IMR-90 (cell line): ENCODE measurements at regions not wholly inside any gene's neighbourhood (a gene's known extent, or its start where the extent isn't known, plus 50 kb on each side); places are given as distances from the start of the nearest gene placed in this dataset.

ENCODE experiments used
- ATAC-seq: fragments of 200-7000 bp; cut with Tn5 transposase; 2 replicates; pipeline ENCODE4 v1.9.1; 2020; ENCODE audit warnings: low read depth, mild to moderate bottlenecking, moderate library complexity
- BruUV-seq: library from RNA; stranded (reverse); fragments of 400-500 nt; replicated peaks from 2 replicates; lab custom pipeline; 2021; lab: Mats Ljungman, UMichigan
- CTCF ChIA-PET: fragments of 300-600 bp; formaldehyde crosslinking; extraction: SDS; loops from one replicate; lab custom pipeline; 2021; ENCODE audit warnings: antibody characterized with exemption; lab: Yijun Ruan, JAX
- POLR2A ChIA-PET: fragments of 300-600 bp; sonication (Branson Sonifier 250); formaldehyde crosslinking; loops from one replicate; lab custom pipeline; 2022; ENCODE audit warnings: antibody characterized with exemption; ENCODE audit not compliant: unreplicated experiment; lab: Charles Lee
- DNase-seq: peaks from one replicate; pipeline ENCODE4 v3.0.0; 2013
- H2AFZ ChIP-seq: replicated peaks from 2 replicates; pipeline ENCODE3; 2013; ENCODE audit warnings: low read length, mild to moderate bottlenecking; ENCODE audit not compliant: poor library complexity
- H2AK5ac ChIP-seq: 2 replicates; pipeline ENCODE4 v1.6.1; 2013; ENCODE audit warnings: low read depth, low read length, inconsistent platforms
- H2AK9ac ChIP-seq: replicated peaks from 2 replicates; pipeline ENCODE3; 2013; ENCODE audit warnings: mild to moderate bottlenecking, low read depth, low read length, moderate library complexity; ENCODE audit not compliant: poor library complexity
- H2BK120ac ChIP-seq: 2 replicates; pipeline ENCODE4 v1.6.1; 2013; ENCODE audit warnings: low read depth, low read length, inconsistent platforms
- H2BK15ac ChIP-seq: 3 replicates; pipeline ENCODE4 v1.6.1; 2013; ENCODE audit warnings: low read depth, low read length, inconsistent platforms
- H2BK20ac ChIP-seq: 2 replicates; pipeline ENCODE4 v1.6.1; 2013; ENCODE audit warnings: low read depth, mild to moderate bottlenecking, inconsistent platforms, low read length, moderate library complexity
- H2BK5ac ChIP-seq: 2 replicates; pipeline ENCODE4 v1.6.1; 2013; ENCODE audit warnings: mild to moderate bottlenecking, low read depth, low read length, inconsistent platforms; ENCODE audit not compliant: poor library complexity, severe bottlenecking
- H3K14ac ChIP-seq: replicated peaks from 2 replicates; pipeline ENCODE4 v1.6.1; 2013; ENCODE audit warnings: low read depth, low read length, inconsistent platforms
- H3K18ac ChIP-seq: 2 replicates; pipeline ENCODE4 v1.6.1; 2013; ENCODE audit warnings: low read depth, low read length, control low read depth
- H3K23ac ChIP-seq: 2 replicates; pipeline ENCODE4 v1.6.1; 2013; ENCODE audit warnings: low read depth, low read length, inconsistent platforms
- H3K27ac ChIP-seq: 2 replicates; pipeline ENCODE4 v1.5.1; 2013; ENCODE audit warnings: mild to moderate bottlenecking, control low read depth, low read length; ENCODE audit not compliant: insufficient read depth
- H3K27me3 ChIP-seq: 2 replicates; pipeline ENCODE4 v1.6.1; 2013; ENCODE audit warnings: low read length; ENCODE audit not compliant: control insufficient read depth, insufficient read depth
- H3K36me3 ChIP-seq: 2 replicates; pipeline ENCODE4 v1.6.1; 2013; ENCODE audit warnings: low read length, mixed read lengths; ENCODE audit not compliant: control insufficient read depth, insufficient read depth
- H3K4ac ChIP-seq: 2 replicates; pipeline ENCODE4 v1.6.1; 2013; ENCODE audit warnings: low read depth, low read length, inconsistent platforms
- H3K4me1 ChIP-seq: 2 replicates; pipeline ENCODE4 v1.6.1; 2013; ENCODE audit warnings: low read length, mixed read lengths; ENCODE audit not compliant: control insufficient read depth, insufficient read depth
- H3K4me2 ChIP-seq: 2 replicates; pipeline ENCODE4 v1.6.1; 2013; ENCODE audit warnings: low read depth, mild to moderate bottlenecking, control low read depth, low read length, moderate library complexity
- H3K4me3 ChIP-seq: 2 replicates; pipeline ENCODE4 v1.5.1; 2013; ENCODE audit warnings: low read depth, mild to moderate bottlenecking, control low read depth, low read length, moderate library complexity; ENCODE audit not compliant: insufficient read depth
- H3K56ac ChIP-seq: 2 replicates; pipeline ENCODE4 v1.6.1; 2013; ENCODE audit warnings: low read length, inconsistent platforms; ENCODE audit not compliant: insufficient read depth; ENCODE audit errors: extremely low read depth
- H3K79me1 ChIP-seq, 2 experiments: 2 replicates each; pipeline ENCODE4 v1.6.1; 2013; ENCODE audit warnings: low read length in 2 of 2, inconsistent platforms in 1 of 2, low read depth in 1 of 2
- H3K9ac ChIP-seq: 2 replicates; pipeline ENCODE4 v1.6.1; 2013; ENCODE audit warnings: low read depth, low read length, control low read depth
- H3K9me1 ChIP-seq: 2 replicates; pipeline ENCODE4 v1.6.1; 2013; ENCODE audit warnings: low read length, inconsistent platforms; ENCODE audit not compliant: insufficient read depth
- H3K9me3 ChIP-seq: 2 replicates; pipeline ENCODE4 v1.6.1; 2013; ENCODE audit warnings: low read length; ENCODE audit not compliant: control insufficient read depth, insufficient read depth
- H4K20me1 ChIP-seq: 2 replicates; pipeline ENCODE4 v1.6.1; 2013; ENCODE audit warnings: low read length, inconsistent platforms; ENCODE audit not compliant: insufficient read depth
- H4K5ac ChIP-seq: 2 replicates; pipeline ENCODE4 v1.6.1; 2013; ENCODE audit warnings: mild to moderate bottlenecking, low read depth, low read length, control low read depth
- H4K8ac ChIP-seq, 2 experiments: 2 replicates each; pipeline ENCODE4 v1.6.1; 2013; ENCODE audit warnings: low read depth in 2 of 2, low read length in 2 of 2, control low read depth in 1 of 2, inconsistent platforms in 1 of 2
- H4K91ac ChIP-seq: 2 replicates; pipeline ENCODE4 v1.6.1; 2013; ENCODE audit warnings: low read depth, low read length, inconsistent platforms; ENCODE audit not compliant: insufficient read depth
- BHLHE40 ChIP-seq: fragments of 150-350 bp; IDR thresholded peaks from 2 replicates; pipeline ENCODE4 v1.6.1; 2016; ENCODE audit warnings: mild to moderate bottlenecking, low read depth, low read length
- CEBPB ChIP-seq: IDR thresholded peaks from 2 replicates; pipeline ENCODE4 v1.6.1; 2012; ENCODE audit warnings: low read depth, low read length, improper control_type of control experiment
- CHD1 ChIP-seq: IDR thresholded peaks from 2 replicates; pipeline ENCODE4 v1.6.1; 2012; ENCODE audit warnings: low read depth, low read length, improper control_type of control experiment
- ELK1 ChIP-seq: fragments of 150-350 bp; IDR thresholded peaks from 2 replicates; pipeline ENCODE4 v1.6.1; 2016; ENCODE audit warnings: low read depth, mild to moderate bottlenecking, low read length, moderate library complexity, borderline replicate concordance
- MAFK ChIP-seq: IDR thresholded peaks from 2 replicates; pipeline ENCODE4 v1.6.1; 2012; ENCODE audit warnings: low read depth, low read length, improper control_type of control experiment
- MXI1 ChIP-seq: IDR thresholded peaks from 2 replicates; pipeline ENCODE4 v1.6.1; 2012; ENCODE audit warnings: low read depth, mild to moderate bottlenecking, low read length, moderate library complexity, borderline replicate concordance
- NFE2L2 ChIP-seq: fragments of 150-350 bp; IDR thresholded peaks from 2 replicates; pipeline ENCODE4 v1.6.1; 2016; ENCODE audit warnings: low read depth, mild to moderate bottlenecking, low read length
- POLR2A ChIP-seq: IDR thresholded peaks from 2 replicates; pipeline ENCODE4 v1.6.1; 2012; ENCODE audit warnings: mild to moderate bottlenecking, low read depth, low read length
- RAD21 ChIP-seq: IDR thresholded peaks from 2 replicates; pipeline ENCODE4 v1.6.1; 2012; ENCODE audit warnings: low read length, improper control_type of control experiment
- RCOR1 ChIP-seq: IDR thresholded peaks from 2 replicates; pipeline ENCODE4 v1.6.1; 2012; ENCODE audit warnings: mild to moderate bottlenecking, low read length, improper control_type of control experiment; ENCODE audit not compliant: insufficient replicate concordance
- RFX5 ChIP-seq: IDR thresholded peaks from 2 replicates; pipeline ENCODE4 v1.8.0; 2012; ENCODE audit warnings: low read depth, mild to moderate bottlenecking, low read length, moderate library complexity
- SMC3 ChIP-seq: fragments of 150-350 bp; IDR thresholded peaks from 2 replicates; pipeline ENCODE4 v1.6.1; 2016; ENCODE audit warnings: low read depth, mild to moderate bottlenecking, antibody characterized with exemption, low read length, moderate library complexity
- WGBS, 2 experiments: methylation state at CpG; one replicate each; pipeline versions ENCODE4 v1.1.5 to v1.1.7; 2013; ENCODE audit warnings: missing lambda C conversion rate in 2 of 2; ENCODE audit not compliant: insufficient read length in 1 of 2; ENCODE audit errors: extremely low coverage in 2 of 2; 5-methylcytosine and 5-hydroxymethylcytosine counted together
- dilution Hi-C: fragments of 300-500 bp; cut with HindIII; formaldehyde crosslinking; loops from one replicate; pipeline ENCODE4 v1.14.3; 2018; ENCODE audit warnings: low sequenced_read_pairs; ENCODE audit not compliant: unreplicated experiment
- in situ Hi-C: fragments of 300-500 bp; cut with MboI; formaldehyde crosslinking; loops from 3 replicates; pipeline ENCODE4 v1.14.3; 2019; ENCODE audit warnings: low sequenced_read_pairs, inconsistent platforms, mixed read lengths
- intact Hi-C: fragments of 100-400 bp; cut with micrococcal nuclease; formaldehyde crosslinking; loops from 2 replicates; pipeline ENCODE4 v1.10.0; 2022
- TF ChIP-seq, protein P1 (sequence below): fragments of 150-350 bp; IDR thresholded peaks from 2 replicates; pipeline ENCODE4 v1.6.1; 2017; ENCODE audit warnings: mild to moderate bottlenecking, antibody characterized with exemption, low read length, low read depth

DNA sequence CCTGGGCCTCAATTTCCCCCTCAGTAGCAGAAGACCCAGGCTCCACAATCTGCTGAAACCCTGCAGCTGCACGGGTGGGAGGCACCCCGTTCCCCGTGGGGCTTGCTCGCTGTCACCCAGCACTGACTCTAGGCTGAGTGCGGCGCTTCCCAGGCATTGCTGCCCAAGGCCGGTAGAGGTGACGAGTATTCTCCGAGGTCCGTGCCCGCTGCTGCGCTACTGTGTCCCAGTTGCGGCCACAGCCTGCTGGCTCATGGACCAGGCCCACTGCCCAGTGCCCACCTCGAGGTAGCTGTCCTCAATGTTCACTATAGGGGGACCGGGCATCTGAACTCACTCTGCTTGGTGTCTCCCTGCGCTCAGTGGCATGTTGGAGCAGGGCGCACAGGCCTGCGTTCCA, 74.7 kb downstream of the GSC start:
- dilution Hi-C loops: no loop called here
- Histone ChIP-seq H2BK20ac (no peak overlapping the region), H3K14ac (no peak overlapping the region), H4K5ac (no peak overlapping the region), H3K23ac (no peak overlapping the region), H3K4me2 (no peak overlapping the region), H2AK9ac (no peak overlapping the region), H3K27me3 (peaks cover 2% of the 10 kb centered on the region; the same call in 1 of the 2 replicates), H2BK120ac (no peak overlapping the region), H3K27ac (no peak overlapping the region), H3K36me3 (no peaks in the 10 kb centered on the region), H3K4me1 (no peaks in the 10 kb centered on the region), H3K4ac (no peak overlapping the region), H3K4me3 (no peak overlapping the region), H4K20me1 (no peaks in the 10 kb centered on the region), H3K9ac (no peak overlapping the region), H3K56ac (no peak overlapping the region), H3K18ac (no peak overlapping the region), H4K8ac (no peak overlapping the region), H3K9me1 (no peaks in the 10 kb centered on the region), H3K79me1 (no peaks in the 10 kb centered on the region), H3K9me3 (no peaks in the 10 kb centered on the region), H2AK5ac (no peak overlapping the region), H2BK5ac (no peak overlapping the region), H2BK15ac (no peak overlapping the region), H2AFZ (no peak overlapping the region), H4K91ac (no peak overlapping the region)
- no peak for ATAC-seq
- ChIA-PET CTCF (no interaction called here), POLR2A (no interaction called here)
- 80% methylated on average over 2 of the region's 18 CpGs; no CpG with 5 or more reads in 1 of the 2 experiments for WGBS, 2 experiments
- no peak for DNase-seq
- intact Hi-C loops: no loop called here
- TF ChIP-seq CHD1 (no peak), NFE2L2 (no peak), RCOR1 (no peak), SMC3 (no peak), MAFK (no peak), POLR2A (no peak), ELK1 (no peak), MXI1 (no peak), RAD21 (no peak), RFX5 (no peak), CEBPB (no peak), BHLHE40 (no peak)
- TF ChIP-seq, protein P1, sequence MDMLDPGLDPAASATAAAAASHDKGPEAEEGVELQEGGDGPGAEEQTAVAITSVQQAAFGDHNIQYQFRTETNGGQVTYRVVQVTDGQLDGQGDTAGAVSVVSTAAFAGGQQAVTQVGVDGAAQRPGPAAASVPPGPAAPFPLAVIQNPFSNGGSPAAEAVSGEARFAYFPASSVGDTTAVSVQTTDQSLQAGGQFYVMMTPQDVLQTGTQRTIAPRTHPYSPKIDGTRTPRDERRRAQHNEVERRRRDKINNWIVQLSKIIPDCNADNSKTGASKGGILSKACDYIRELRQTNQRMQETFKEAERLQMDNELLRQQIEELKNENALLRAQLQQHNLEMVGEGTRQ: no peak
- in situ Hi-C loops: loop anchor here (25.0 kb wide), 1 partner anchor 1292 kb away; no protein-coding TSS in a partner anchor
- no TSS peak for BruUV-seq
